Activated CD4-positive, CD25-positive, alpha-beta regulatory T cell (primary cell): ENCODE measurements at regions not wholly inside any gene's neighbourhood (a gene's known extent, or its start where the extent isn't known, plus 50 kb on each side); places are given as distances from the start of the nearest gene placed in this dataset.
"Not testable (repeated sequence)": the region's sequence is repeated elsewhere in the genome, so short reads cannot be mapped to it uniquely, and the experiment has no call there.

Experiments used
- DNase-seq, 4 experiments: peaks; one replicate each; lab custom pipeline; 2025; lab: John Stamatoyannopoulos, UW

DNA sequence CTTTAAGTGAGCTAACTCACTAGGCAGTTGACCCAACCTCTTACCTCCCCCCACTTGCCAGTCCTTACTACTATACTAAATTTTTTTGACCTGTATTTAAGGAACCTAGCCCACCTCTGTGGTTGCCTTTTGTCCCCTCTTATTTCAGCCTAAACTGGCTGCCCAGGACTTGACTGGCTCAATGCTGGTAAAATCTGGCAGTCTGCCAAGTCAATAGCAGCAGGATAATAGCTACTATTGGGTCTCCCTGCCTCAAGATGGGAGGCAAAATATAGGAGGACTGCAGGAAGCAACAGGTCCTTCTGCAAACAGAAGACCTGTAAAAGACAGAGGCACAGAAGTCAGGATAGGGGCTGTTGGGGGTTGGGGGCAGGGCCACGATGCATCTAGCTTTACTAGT lies 144.2 kb upstream of the POGK start:
- DNase-seq = no peak

DNA sequence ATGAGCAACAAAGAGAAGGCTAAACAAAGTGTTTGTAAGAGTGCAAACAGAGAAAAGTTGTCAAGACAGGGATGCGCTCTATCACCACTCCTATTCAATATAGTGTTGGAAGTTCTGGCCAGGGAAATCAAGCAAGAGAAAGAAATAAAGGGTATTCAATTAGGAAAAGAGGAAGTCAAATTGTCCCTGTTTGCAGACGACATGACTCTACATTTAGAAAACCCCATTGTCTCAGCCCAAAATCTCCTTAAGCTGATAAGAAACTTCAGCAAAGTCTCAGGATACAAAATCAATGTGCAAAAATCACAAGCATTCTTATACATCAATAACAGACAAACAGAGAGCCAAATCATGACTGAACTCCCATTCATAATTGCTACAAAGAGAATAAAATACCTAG lies 143.4 kb upstream of the POGK start:
- not testable (repeated sequence) for DNase-seq

DNA sequence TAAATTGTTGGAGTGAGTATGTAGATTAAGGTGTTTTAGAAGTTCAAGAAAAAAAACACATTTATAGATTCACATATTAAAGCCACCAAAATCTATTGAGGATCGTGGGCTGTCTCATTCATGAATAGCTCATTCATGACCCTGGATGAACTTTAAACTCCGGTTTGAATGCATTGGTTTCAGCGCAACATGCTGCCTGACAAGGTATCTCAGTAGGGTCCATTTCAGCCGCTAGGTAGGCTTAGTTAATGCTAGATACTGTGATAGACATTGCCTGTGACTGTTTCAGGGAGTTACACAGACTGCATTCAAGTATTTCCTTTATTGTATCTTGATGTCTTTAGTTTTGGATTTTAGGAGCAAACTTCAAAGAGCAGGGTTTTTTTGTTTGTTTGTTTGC lies 140.5 kb upstream of the POGK start:
- DNase-seq = no peak

DNA sequence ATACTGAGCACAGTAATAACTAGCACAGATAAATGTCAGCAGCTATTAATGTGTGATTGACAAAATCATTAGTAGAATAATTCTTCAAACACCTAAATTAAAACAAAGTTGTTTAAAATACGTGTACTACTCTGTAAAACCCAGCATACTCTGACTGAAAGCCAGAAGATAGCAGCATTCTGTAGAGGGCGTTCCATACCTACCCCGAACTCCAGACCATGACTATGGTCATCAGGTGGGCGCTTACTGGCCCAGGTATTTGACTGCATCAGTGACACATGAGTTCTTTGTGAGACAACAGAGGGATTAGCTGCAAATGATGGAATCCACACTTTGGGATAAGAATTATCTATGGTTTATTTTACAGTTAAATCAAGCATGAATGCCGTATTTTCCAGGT lies 139.7 kb upstream of the POGK start:
- DNase-seq = no peak

DNA sequence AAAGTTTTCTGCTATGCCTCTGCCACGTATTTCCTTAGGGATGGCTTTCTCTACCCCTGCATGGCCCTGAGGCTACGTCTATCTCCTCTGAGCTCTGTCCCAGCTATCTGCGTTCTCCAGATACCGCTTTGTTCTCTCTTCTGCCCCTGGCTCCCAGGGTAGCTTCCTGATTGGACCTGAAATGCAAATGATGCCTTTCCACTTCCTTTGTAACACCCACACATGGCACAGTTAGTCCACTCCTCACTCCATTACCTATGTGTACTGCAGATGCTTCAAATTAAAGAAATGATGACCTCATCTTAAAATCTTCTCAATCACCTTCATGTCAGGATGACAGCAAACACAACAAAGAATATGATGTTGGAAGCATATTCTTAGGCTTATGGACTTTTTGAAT lies 138.6 kb upstream of the POGK start:
- DNase-seq = no peak

DNA sequence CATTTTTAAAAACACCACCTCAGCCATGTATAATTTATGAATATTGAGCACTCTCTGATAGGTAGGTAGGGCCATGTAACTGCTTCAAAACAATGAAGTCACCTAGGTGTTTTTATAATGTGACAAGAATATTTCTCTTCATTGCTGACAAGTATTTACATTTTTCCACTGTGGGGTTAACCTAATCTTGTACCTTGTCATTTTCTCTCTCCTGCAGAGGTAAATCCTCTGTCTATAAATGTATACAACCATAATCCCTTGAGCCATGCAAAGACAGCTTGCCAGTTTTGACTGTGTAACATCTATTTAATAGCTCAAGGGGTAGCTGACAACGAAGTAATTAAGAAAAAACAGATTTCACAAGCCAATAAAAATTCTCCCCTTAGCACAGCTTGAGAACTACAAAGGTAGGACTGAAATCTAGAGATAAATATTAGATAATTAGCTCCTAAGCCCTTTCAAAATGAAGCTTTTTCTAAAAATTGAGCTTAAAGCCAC lies 137.6 kb upstream of the POGK start:
- no peak for DNase-seq

DNA sequence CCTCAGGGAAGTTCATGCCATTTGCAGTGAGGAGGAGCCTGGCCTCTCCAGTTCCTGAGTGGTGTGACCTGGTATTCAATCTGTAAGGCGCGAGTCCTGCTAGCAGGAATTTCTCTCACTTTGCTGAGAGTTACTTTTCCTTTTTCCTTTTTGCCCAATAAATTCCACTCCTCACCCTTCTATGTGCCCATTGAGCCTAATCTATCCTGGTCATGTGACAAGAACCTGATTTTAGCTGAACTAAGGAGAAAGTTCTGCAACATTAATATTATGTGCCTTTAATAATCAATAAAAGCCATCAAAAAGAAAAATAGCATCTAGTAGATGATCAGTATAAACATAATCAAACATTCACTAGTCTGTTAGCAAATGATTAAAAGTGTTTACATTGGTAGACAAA lies 136.1 kb upstream of the POGK start:
- no peak for DNase-seq

DNA sequence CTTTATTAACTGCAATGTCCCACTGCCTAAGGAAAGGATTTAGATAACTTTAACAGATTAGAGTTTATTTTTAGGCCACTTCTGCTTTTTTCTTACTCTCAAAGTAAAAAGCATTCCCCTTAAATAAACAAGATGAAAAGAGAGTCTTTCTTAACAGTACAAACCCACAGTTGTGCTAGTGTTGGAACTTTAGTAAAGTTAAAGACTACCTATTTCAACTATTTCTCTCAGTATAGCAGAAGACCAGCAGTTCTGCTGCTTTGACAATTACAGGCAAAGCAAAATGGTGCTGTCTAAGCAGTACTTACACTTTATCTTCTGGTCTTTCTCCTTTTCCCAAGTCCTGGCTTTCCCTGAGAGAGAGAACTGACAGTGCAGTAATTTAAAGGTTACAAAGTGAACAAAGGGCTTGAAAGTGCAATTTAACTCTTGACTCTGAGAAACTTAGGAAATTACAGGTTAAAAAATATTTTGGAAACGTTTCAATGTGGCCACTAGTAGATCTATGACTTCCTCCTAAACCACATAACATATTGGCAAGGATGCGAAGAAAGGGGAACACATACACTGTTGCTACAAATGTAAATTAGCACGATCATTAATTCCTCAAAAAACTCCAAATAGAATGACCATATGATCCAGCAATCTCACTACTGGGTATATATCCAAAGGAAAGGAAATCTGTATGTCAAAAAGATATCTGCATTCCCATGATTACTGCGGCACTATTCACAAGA lies 135.4 kb upstream of the POGK start:
- DNase-seq = no peak

DNA sequence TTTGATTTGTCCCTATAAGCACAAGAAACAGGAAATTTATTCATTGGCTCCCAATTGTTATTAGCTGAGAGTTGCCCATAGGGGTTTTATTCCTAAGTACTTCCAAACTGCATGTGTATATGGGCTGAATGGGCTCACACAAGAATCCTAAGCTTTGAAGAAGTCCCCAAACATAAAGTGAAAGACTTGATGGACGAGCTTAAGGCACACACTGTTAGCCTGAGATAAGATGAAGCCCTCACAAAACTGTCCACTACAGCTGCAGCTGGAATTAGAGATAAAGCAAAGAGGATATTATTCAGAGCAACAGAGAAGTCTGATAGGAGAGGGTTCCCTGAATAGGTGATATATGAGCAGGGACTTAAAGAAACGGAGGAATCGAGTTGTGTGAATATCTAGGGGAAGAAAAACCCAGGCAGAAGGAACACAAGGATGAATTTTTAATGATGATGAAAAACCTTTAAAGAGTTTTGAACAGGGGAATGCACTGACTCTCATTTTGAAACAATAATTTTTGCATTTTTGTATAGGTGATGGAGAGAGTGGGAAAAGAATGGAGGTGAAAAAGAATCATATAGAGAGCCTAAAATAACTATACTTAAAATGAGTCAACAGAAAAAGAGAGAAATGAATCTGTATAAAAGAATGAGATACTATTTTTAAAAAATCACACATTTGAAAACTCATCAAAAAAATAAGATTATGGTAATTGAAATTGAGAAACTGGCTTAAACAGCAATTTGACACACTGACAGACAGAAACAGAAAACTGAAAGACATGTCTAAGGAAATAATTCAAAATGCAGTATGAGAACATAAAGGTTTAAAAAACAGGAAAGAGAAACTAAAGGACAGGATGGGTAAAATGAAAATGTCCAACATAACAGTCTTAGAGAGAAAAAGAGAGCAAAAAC lies 133.6 kb upstream of the POGK start:
- no peak for DNase-seq

DNA sequence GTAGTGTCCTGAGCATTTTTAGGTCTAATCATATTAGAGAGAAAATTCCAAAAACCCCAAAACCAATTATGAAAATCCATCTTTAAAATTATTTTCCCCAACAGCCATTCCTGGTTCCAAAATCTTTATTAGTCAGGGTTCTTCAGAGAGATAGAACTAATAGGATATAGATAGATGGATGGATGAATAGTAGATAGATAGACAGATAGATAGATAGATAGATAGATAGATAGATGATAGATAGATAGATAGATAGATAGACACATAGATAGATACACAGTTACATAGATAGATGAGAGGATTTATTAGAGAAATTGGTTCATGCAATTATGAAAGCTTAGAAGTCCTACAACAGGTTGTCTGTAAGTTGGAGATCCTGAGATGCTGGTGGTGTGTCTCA lies 122.7 kb upstream of the POGK start:
- no peak for DNase-seq

DNA sequence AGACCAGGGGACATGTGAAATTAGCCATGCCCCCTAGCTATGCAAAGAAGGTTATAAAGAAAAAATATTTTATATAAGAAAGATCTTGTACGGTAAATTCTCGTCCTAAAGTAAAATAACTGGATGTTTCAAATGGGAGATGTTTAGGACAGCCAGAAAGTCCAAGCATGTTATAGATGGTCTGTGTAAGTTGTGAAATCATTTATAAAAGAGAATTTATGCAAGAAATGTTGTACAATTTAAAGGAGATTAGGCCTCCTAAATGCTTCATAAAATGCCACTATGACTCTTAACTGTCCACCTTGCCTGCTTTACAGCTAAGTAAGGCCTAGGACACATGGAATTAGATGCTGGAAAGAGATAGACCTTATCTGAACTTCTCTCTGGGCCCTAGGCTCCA lies 118.1 kb upstream of the POGK start:
- no peak for DNase-seq

DNA sequence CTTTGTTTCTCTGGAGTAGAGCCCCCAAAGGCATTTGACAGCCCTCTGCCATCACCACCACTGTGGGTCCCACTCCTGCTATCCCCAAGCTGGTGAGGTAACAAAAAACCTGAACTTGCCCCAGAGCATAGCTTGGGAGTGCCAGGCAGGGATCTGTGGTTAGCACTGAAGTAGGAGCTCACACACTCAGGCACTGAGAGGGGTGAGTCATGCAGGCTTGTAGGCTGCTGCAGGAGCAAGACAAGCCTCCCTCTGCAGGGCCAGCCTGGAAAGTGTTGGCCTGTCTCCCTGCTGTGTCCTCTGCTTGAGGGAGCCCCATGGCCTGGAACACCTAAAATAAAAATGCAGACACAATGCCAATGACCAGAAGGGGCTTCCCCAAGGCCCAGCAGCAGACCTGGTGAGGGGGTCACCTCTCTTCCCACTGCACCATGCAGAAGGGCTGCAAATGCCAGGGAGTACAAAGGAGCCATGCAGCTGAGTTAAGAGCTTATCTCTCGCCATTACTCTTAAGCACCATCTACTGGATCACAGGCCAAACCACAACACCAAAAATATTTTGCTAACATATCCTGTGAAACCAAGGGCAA lies 108.9 kb upstream of the POGK start:
- DNase-seq = no peak

DNA sequence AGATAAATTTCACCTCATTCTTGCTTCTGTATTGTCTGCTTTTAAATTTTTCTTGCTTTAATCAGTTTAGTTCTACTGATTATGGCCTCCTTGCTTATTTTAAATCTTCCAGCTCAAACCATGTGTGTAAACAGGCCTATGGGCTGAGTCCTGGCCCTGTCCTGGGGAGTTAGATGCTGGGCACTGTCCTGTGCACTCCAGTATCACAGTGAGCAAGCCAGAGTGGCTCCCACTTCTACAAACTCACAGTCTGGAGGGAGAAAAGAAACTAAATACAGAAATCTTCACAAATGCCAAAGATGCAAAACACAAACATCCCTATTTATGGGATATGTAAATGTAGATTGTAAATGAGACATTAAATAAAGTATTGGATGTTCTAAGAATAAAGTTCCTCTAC lies 101.1 kb upstream of the POGK start:
- DNase-seq = no peak

DNA sequence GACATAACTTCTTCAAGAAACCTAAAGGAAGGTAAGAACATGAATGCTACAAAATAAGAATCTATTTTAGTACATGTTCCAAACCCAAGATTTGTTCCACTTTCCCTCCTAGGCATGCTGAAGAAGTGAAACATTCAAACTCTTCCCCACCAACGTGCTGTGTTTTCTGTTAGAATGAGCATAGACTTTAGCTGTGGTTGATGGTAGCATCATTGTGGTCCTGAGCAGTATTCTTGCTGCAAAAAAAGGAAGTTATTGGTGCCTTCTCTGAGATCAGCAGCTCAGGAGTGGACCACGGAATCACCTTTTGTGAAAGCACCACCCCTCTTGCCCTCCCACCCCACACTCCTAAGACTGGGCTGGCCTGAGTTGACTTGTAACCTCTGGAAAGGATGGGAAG lies 100.4 kb upstream of the POGK start:
- DNase-seq = no peak

DNA sequence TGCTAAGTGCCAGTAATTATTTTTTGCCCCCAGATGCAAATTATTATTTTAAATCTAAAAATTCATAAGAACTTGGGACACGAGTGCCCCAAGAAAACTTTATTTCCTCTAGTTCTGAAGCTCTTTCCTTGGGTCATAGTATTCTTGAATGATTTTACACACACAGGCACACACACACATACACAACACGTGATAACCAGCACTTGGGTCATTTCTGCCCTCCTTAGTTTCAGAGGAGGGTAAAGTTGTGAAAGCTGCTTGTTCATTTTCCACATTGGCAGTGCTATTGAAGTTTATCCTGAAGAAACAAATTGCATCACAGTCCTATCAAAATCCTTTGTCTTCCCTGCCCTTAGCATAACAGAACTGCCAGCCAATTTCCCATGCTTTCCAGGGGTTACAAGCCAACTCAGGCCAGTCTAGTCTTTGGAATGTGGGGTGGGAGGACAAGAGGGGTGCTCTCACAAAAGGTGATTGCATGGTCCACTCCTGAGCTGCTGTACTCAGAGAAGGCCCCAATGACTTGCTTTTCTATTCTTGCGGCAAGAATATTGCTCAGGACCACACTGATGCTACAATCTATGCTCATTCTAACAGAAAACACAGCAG lies 98.5 kb upstream of the POGK start:
- DNase-seq = no peak

DNA sequence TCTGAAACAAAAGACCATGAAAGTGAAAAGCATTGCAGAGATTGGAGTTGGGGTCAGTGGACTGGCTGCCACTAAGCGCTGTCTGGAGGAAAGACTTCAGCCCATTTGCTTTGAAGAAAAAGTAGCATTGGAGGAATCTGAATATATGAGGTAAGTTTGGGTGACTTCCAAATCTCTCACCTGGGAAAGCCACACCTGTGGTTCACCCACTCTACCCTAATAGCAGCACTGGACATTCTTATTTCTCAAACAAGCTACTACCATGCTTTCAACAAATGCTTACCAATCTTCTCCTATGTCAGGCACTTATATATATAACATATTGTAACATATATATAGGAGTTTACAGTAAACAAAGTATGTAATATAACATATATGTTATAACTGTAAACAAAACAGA lies 76.0 kb upstream of the POGK start:
- no peak for DNase-seq

DNA sequence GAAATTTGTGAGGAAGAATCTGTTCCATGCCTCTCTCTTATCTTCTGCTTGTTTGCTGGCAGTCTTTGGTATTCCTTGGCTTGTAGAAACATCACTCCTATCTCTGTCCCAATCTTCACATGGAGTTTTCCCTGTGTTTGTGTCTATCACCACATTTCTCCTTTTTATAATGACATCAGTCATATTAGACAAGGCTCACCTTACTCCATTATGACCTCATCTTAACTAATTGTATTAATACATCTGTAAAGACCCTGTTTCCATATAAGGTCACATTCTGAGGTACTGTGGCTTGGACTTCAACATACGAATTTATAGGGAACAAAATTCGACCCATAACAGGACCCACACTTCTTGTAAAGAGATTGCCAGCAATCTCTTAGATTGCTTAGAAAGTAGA lies 72.3 kb upstream of the POGK start:
- DNase-seq = no peak

DNA sequence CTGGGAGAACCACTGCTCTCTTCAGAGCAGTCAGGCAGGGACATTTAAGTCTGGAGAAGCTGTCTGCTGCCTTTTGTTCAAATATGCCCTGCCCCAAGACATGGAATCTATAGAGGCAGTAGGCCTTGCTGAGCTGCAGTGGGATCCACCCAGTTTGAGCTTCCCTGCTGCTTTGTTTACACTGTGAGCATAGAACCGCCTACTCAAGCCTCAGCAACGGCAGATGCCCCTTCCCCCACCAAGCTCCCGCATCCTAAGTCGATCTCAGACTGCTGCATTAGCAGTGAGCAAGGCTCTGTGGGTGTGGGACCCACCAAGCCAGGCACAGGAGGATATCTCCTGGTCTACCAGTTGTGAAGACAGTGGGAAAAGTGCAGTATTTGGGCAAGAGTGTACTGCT lies 54.6 kb upstream of the POGK start:
- DNase-seq = not testable (repeated sequence)

DNA sequence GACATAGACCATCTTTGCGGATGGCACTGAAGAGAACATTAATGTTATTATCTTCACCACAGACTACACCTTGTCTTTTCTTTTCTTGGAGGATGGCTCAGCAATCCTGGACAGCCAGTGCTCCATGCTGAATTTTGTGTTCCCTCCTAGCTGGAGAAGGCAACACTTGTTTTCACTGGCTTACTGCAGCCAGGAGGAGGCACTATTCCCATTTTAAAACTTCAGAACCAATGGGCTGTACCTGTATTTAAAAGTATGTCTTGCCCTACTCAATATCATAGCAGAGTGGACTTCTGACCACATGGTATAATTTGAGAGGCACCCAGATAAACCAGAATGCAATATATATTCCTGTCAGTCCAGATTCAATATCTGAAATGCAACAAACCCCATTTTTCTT lies 53.3 kb upstream of the POGK start:
- no peak for DNase-seq

DNA sequence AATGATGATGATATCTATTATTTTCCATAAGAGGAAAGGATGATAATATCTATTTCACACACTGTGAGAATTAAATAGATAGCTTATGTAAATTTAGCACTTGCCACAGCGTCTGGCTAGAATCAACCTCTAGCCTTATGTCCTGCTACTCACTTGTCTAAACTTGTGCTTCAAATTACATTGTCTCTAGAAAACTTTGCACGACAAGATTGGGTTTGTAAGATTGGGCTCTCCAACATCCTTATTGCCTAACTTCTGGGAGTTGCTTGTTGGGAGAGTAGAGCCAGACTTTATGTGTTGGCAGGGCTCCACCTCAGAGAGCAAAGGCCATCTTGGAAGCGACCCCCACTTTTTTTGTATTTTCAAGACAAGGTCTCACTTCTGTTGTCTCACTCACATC lies 50.0 kb upstream of the POGK start:
- no peak for DNase-seq
